GM06990 (cell line): ENCODE measurements at regions not wholly inside any gene's neighbourhood (a gene's known extent, or its start where the extent isn't known, plus 50 kb on each side); places are given as distances from the start of the nearest gene placed in this dataset.
"Not testable (repeated sequence)": the region's sequence is repeated elsewhere in the genome, so short reads cannot be mapped to it uniquely, and the experiment has no call there.

ENCODE experiments used
- DNase-seq: peaks from one replicate; pipeline ENCODE4 v3.0.0-alpha.2; 2011; ENCODE audit not compliant: insufficient read length; ENCODE audit errors: extremely low read depth
- H3K27me3 ChIP-seq: replicated peaks from 2 replicates; pipeline ENCODE4 v1.6.0; 2011; ENCODE audit warnings: low read length; ENCODE audit not compliant: control insufficient read depth, insufficient read depth
- H3K36me3 ChIP-seq: 2 replicates; pipeline ENCODE4 v1.5.1; 2011; ENCODE audit warnings: low read length; ENCODE audit not compliant: control insufficient read depth, insufficient read depth
- H3K4me3 ChIP-seq: replicated peaks from 2 replicates; pipeline ENCODE4 v1.5.1; 2011; ENCODE audit warnings: low read depth, mild to moderate bottlenecking, control low read depth, low read length
- CTCF ChIP-seq: IDR thresholded peaks from 2 replicates; pipeline ENCODE4 v1.5.1; 2011; ENCODE audit warnings: low read length, control low read depth, mild to moderate bottlenecking, inconsistent platforms; ENCODE audit not compliant: insufficient read depth, poor library complexity, severe bottlenecking

DNA sequence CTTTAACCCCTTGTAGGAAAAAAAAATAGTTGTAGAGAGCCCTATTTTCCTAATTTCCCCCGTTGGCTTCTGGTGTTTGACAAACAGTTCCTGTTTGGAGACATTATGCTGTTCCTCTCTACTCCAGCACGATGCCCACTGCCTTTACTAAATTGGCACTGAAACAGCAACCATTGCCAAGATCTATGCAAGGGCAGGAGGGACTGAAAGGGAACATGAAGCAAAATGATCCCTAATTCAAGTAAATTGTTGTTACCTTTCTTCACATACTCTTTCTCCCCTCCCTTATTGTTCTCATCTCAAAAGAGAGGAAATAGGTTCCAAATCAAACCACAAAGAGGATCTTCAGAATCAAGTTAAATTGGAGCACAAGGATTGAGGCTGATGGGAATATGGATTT lies 764.1 kb upstream of the MMS22L start:
- H3K4me3 ChIP-seq, result no peak overlapping the region
- no peak for TF ChIP-seq CTCF
- DNase-seq, result no peak
- no peaks in the 10 kb centered on the region for H3K27me3 ChIP-seq
- H3K36me3 ChIP-seq, result no peaks in the 10 kb centered on the region

DNA sequence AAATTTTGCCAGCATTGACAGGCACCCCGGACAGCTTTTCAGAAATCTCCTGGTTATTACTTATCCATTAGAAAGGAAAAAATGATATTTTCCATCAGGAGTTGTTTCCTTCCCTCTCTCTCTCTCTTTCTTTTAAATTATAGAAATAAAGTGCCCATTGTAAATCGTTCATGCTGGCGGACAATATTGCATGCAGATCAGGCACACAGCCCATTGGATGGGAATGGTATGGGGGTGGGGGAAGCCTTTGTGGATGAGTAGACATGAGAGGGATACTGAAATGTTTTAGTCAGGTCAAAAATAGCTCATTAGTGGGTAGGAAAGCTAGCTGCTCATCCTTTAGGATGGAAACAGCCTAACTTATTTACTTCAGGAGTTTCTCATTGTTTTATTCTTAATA lies 764.9 kb upstream of the MMS22L start:
- Histone ChIP-seq H3K36me3 (no peaks in the 10 kb centered on the region), H3K4me3 (no peak overlapping the region), H3K27me3 (no peaks in the 10 kb centered on the region)
- DNase-seq, result no peak
- no peak for TF ChIP-seq CTCF

GRCh38 chr6:98054453-98054852 lies 771.4 kb upstream of the MMS22L start:
- no peak for DNase-seq
- Histone ChIP-seq H3K36me3 (no peaks in the 10 kb centered on the region), H3K27me3 (no peaks in the 10 kb centered on the region), H3K4me3 (no peak overlapping the region)
- TF ChIP-seq CTCF, result no peak

- no peak for TF ChIP-seq CTCF
- Histone ChIP-seq H3K27me3 (no peaks in the 10 kb centered on the region), H3K4me3 (no peak overlapping the region), H3K36me3 (no peaks in the 10 kb centered on the region)
- DNase-seq, result no peak
These were observed 773.9 kb upstream of the MMS22L start for GRCh38 chr6:98056955-98057354.

DNA sequence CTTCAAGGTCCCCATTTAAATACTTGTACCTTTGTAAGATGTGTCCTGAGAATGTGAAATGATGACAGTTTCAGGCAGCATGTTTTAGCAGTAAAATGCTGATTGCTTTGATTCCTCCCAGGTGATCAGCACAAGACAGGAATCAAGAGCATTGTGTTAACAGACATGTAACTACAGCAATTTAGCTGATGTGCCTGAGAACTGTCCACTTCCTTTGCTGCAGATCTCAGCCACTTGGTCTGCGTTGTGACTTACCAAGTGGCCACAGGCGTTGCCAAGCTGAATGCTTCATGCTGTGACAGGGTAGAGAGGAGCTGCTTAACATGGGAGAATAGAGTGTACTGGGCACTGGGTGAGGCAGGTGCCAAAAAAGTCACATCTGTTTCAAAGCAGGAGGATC lies 767.0 kb upstream of the POU3F2 start:
- Histone ChIP-seq H3K36me3 (no peaks in the 10 kb centered on the region), H3K27me3 (no peaks in the 10 kb centered on the region), H3K4me3 (no peak overlapping the region)
- TF ChIP-seq CTCF, result no peak
- DNase-seq, result no peak

- not testable (repeated sequence) for H3K4me3 ChIP-seq, H3K36me3 ChIP-seq, H3K27me3 ChIP-seq, DNase-seq
These were observed 745.8 kb upstream of the POU3F2 start for GRCh38 chr6:98088537-98088936.
